Activated CD4-positive, alpha-beta T cell treated with anti-CD3 and anti-CD28 coated beads for 48 hours (primary cell): ENCODE measurements at regions not wholly inside any gene's neighbourhood (a gene's known extent, or its start where the extent isn't known, plus 50 kb on each side); places are given as distances from the start of the nearest gene placed in this dataset.
"Not testable (repeated sequence)": the region's sequence is repeated elsewhere in the genome, so short reads cannot be mapped to it uniquely, and the experiment has no call there.

ENCODE experiments used
- DNase-seq: peaks from one replicate; pipeline ENCODE4 v3.0.0-alpha.2; 2020

- no peak for DNase-seq
These were observed 168.2 kb upstream of the NLGN4Y start for GRCh38 chrY:14356154-14356553.

- no peak for DNase-seq
These were observed 163.4 kb upstream of the NLGN4Y start for GRCh38 chrY:14360748-14361500.

- no peak for DNase-seq
These were observed 150.7 kb upstream of the NLGN4Y start for GRCh38 chrY:14373608-14374007.

- no peak for DNase-seq
These were observed 146.1 kb upstream of the NLGN4Y start for GRCh38 chrY:14378217-14378616.

GRCh38 chrY:14410549-14411030 lies 113.7 kb upstream of the NLGN4Y start:
- DNase-seq = not testable (repeated sequence)

- no peak for DNase-seq
These were observed 113.0 kb upstream of the NLGN4Y start for GRCh38 chrY:14411334-14411733.

GRCh38 chrY:14436546-14436945 lies 87.8 kb upstream of the NLGN4Y start:
- no peak for DNase-seq

GRCh38 chrY:14437626-14438025 lies 86.7 kb upstream of the NLGN4Y start:
- no peak for DNase-seq

- DNase-seq = no peak
These were observed 85.9 kb upstream of the NLGN4Y start for GRCh38 chrY:14438395-14438794.

GRCh38 chrY:14444550-14444949 lies 79.8 kb upstream of the NLGN4Y start:
- DNase-seq = no peak

- no peak for DNase-seq
These were observed 56.1 kb upstream of the NLGN4Y start for GRCh38 chrY:14468151-14468683.

- DNase-seq = no peak
These were observed 51.9 kb upstream of the NLGN4Y start for GRCh38 chrY:14472421-14472820.

GRCh38 chrY:14473320-14473719 lies 51.0 kb upstream of the NLGN4Y start:
- DNase-seq = no peak
